Thyroid gland (tissue), 4 donors: ENCODE measurements at regions not wholly inside any gene's neighbourhood (a gene's known extent, or its start where the extent isn't known, plus 50 kb on each side); places are given as distances from the start of the nearest gene placed in this dataset.

ENCODE experiments used
- DNase-seq, 2 donors: peaks; one replicate each; pipeline ENCODE4 v3.0.0-alpha.2; 2019
- H3K27ac ChIP-seq, 3 donors: fragments of 200-600 bp; sonication (generic); 1 replicate in 2 of 3; 2 replicates in 1 of 3; pipeline ENCODE4 v1.5.1; 2016 to 2019; ENCODE audit warnings: mild to moderate bottlenecking in 1 of 3, moderate library complexity in 1 of 3
- H3K27me3 ChIP-seq: fragments of 200-600 bp; sonication (generic); one replicate; pipeline ENCODE4 v1.5.1; 2019
- H3K36me3 ChIP-seq, 2 donors: fragments of 200-600 bp; sonication (generic); one replicate each; pipeline ENCODE4 v1.5.1; 2016 to 2019
- H3K4me1 ChIP-seq, 2 donors: fragments of 200-600 bp; sonication (generic); one replicate each; pipeline ENCODE4 v1.5.1; 2017 to 2019
- H3K4me3 ChIP-seq, 3 donors: fragments of 200-600 bp; sonication (generic); replicated peaks in 1 of 3; 1 replicate in 2 of 3; 2 replicates in 1 of 3; pipeline ENCODE4 v1.5.1; 2016; ENCODE audit warnings: mild to moderate bottlenecking in 1 of 3
- H3K9me3 ChIP-seq: fragments of 200-600 bp; sonication (generic); one replicate; pipeline ENCODE4 v1.5.1; 2017
- POLR2A ChIP-seq, 2 donors: fragments of 450-650 bp; IDR thresholded peaks; one replicate each; pipeline ENCODE4 v1.6.1; 2017; ENCODE audit warnings: antibody characterized with exemption in 2 of 2, mild to moderate bottlenecking in 2 of 2, moderate library complexity in 1 of 2
- WGBS, 2 donors: methylation state at CpG; one replicate each; pipeline ENCODE4 v1.1.5; 2017; 5-methylcytosine and 5-hydroxymethylcytosine counted together
- intact Hi-C: fragments of 100-400 bp; cut with DNase I; formaldehyde crosslinking; loops from one replicate; pipeline ENCODE4 v1.15.1; 2023
- TF ChIP-seq, protein P1 (sequence below), 6 experiments: fragments of 200-600 bp in 3 of 6; fragments of 450-650 bp in 3 of 6; sonication (generic) in 3 of 6; IDR thresholded peaks; one replicate each; pipeline ENCODE4 v1.5.1; 2016 to 2019; ENCODE audit warnings: antibody characterized with exemption in 6 of 6, mild to moderate bottlenecking in 2 of 6, inconsistent platforms in 1 of 6, moderate library complexity in 1 of 6

DNA sequence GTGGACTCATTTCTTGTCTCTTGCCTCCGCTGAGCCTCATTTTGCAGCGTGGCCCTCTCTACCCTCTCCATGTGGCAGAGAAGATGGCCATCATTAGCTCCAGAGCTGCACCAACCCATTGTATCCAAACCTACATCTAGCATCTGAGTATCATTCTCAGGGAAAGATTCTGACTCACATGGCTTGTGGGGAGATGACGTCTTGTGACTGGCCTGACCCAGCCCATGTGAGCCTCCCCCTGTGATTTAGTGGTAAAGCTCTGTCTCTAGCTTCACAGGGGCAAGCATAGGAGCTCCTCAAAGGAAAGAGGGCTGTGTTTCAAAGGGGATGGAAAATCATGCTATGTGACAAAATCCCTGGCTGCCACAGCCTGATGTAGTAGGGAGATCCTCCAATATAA is 87.4 kb upstream of the RBMS1 start:
- Histone ChIP-seq H3K4me3 (no peak overlapping the region), H3K4me1 (peaks cover 10 to 12% of the 10 kb centered on the region in 2 donors), H3K36me3 (no peaks in the 10 kb centered on the region), H3K27me3 (no peaks in the 10 kb centered on the region), H3K27ac (no peak overlapping the region), H3K9me3 (no peaks in the 10 kb centered on the region)
- intact Hi-C loops: no loop called here
- no peak for TF ChIP-seq POLR2A (IDR thresholded peaks at IDR 0.05)
- TF ChIP-seq, protein P1, sequence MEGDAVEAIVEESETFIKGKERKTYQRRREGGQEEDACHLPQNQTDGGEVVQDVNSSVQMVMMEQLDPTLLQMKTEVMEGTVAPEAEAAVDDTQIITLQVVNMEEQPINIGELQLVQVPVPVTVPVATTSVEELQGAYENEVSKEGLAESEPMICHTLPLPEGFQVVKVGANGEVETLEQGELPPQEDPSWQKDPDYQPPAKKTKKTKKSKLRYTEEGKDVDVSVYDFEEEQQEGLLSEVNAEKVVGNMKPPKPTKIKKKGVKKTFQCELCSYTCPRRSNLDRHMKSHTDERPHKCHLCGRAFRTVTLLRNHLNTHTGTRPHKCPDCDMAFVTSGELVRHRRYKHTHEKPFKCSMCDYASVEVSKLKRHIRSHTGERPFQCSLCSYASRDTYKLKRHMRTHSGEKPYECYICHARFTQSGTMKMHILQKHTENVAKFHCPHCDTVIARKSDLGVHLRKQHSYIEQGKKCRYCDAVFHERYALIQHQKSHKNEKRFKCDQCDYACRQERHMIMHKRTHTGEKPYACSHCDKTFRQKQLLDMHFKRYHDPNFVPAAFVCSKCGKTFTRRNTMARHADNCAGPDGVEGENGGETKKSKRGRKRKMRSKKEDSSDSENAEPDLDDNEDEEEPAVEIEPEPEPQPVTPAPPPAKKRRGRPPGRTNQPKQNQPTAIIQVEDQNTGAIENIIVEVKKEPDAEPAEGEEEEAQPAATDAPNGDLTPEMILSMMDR (IDR thresholded peaks at IDR 0.05): no peak
- 89 to 93% methylated on average over 3 of the region's 3 CpGs for WGBS, 2 donors
- no peak for DNase-seq

- peaks cover 10 to 12% of the 10 kb centered on the region in 2 donors for H3K4me1 ChIP-seq
- intact Hi-C loops: no loop called here
- no peak overlapping the region for H3K4me3 ChIP-seq
- no peak overlapping the region for H3K27ac ChIP-seq
- no peaks in the 10 kb centered on the region for H3K9me3 ChIP-seq
- TF ChIP-seq POLR2A (IDR thresholded peaks at IDR 0.05): no peak
- TF ChIP-seq, protein P1 (IDR thresholded peaks at IDR 0.05): no peak
- H3K27me3 ChIP-seq: no peaks in the 10 kb centered on the region
- no peak for DNase-seq
- no peaks in the 10 kb centered on the region for H3K36me3 ChIP-seq
- 79 to 81% methylated on average over 5 of the region's 5 CpGs for WGBS, 2 donors
Observed at GRCh38 chr2:160581448-160581847, 87.8 kb upstream of the RBMS1 start.

GRCh38 chr2:160582081-160582480 is 88.5 kb upstream of the RBMS1 start:
- no peaks in the 10 kb centered on the region for H3K36me3 ChIP-seq
- peaks cover 10 to 12% of the 10 kb centered on the region in 2 donors for H3K4me1 ChIP-seq
- 91 to 93% methylated on average over 2 of the region's 2 CpGs for WGBS, 2 donors
- no peak overlapping the region for H3K4me3 ChIP-seq
- DNase-seq: no peak
- no peaks in the 10 kb centered on the region for H3K9me3 ChIP-seq
- H3K27ac ChIP-seq: no peak overlapping the region
- TF ChIP-seq, protein P1 (IDR thresholded peaks at IDR 0.05): no peak
- no peak for TF ChIP-seq POLR2A (IDR thresholded peaks at IDR 0.05)
- intact Hi-C loops: no loop called here
- no peaks in the 10 kb centered on the region for H3K27me3 ChIP-seq

DNA sequence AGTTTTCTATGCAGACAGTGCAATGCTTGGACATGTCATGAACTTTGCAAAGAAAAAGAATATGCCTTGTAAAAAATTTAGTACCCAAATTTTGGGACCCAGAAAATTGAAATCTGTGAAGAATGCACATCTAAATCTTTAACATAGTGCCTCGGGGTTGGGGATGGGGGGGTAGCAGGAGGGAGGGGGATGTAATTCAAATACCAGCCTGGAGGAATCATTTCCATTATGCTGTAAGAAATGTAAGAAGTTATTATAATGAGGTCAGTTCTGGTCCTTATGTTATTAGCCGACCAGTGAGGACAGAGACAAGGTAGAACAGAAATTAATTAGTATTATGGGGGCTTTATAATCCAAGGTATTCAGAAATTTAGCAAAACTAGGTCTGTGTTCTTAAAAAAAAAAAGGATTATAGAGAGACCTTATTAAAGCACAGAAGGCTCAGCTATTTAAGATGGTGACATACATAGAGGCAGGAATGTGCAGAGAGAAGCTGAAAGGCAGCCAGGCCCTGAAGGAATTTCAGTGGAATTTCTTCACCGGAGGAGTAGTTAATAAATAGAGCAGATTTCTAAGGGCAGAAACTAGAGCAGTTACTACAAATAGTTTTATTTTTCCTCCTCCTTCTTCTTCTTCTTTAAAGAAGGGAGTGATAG is 89.0 kb upstream of the RBMS1 start:
- 56 to 58% methylated on average over 3 of the region's 3 CpGs for WGBS, 2 donors
- peak; percentile 10 to 53 for DNase-seq
- H3K9me3 ChIP-seq: no peaks in the 10 kb centered on the region
- TF ChIP-seq, protein P1 (IDR thresholded peaks at IDR 0.05): no peak
- no peak for TF ChIP-seq POLR2A (IDR thresholded peaks at IDR 0.05)
- H3K36me3 ChIP-seq: no peaks in the 10 kb centered on the region
- intact Hi-C loops: no loop called here
- peak overlapping the region; percentile 10 to 58 (median 25) for H3K27ac ChIP-seq
- H3K27me3 ChIP-seq: no peaks in the 10 kb centered on the region
- H3K4me1 ChIP-seq: peaks cover 10 to 12% of the 10 kb centered on the region in 2 donors
- H3K4me3 ChIP-seq: no peak overlapping the region

DNA sequence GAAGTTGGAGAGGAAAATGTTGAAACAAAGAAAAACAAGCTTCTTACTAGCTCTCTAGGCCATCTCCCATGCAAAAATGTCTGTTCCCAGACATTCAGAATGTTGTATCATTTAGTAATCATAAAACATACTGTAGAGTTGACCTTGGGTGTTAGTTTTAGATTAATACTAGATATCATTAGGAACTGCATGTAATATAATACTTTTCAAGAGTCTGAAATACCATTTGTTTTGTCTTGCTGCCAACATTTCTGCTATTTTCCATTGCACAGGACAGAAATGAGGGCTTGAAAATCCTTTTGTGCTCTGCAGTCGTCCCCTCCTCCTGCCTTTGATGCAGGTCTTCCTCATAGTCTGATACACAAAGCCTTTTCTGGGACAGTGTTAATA is 89.5 kb upstream of the RBMS1 start:
- 32 to 41% methylated on average over 1 of the region's 1 CpG for WGBS, 2 donors

More for the DNA sequence above, 89.5 kb upstream of the RBMS1 start:
- Histone ChIP-seq H3K9me3 (no peaks in the 10 kb centered on the region), H3K27me3 (no peaks in the 10 kb centered on the region), H3K27ac (peak overlapping the region; percentile 10 to 58 (median 25)), H3K36me3 (no peaks in the 10 kb centered on the region), H3K4me3 (no peak overlapping the region), H3K4me1 (peaks cover 10 to 12% of the 10 kb centered on the region in 2 donors)
- DNase-seq: no peak
- TF ChIP-seq POLR2A (IDR thresholded peaks at IDR 0.05): no peak
- TF ChIP-seq, protein P1 (IDR thresholded peaks at IDR 0.05): no peak
- intact Hi-C loops: no loop called here
